GM12865 (cell line): ENCODE measurements at regions not wholly inside any gene's neighbourhood (a gene's known extent, or its start where the extent isn't known, plus 50 kb on each side); places are given as distances from the start of the nearest gene placed in this dataset.

Experiments used
- DNase-seq: peaks from one replicate; pipeline ENCODE4 v3.0.0; 2010; ENCODE audit warnings: low read depth
- H3K4me3 ChIP-seq: 2 replicates; pipeline ENCODE4 v1.5.1; 2011; ENCODE audit warnings: mild to moderate bottlenecking, low read depth, low read length, control low read depth
- CTCF ChIP-seq: IDR thresholded peaks from 2 replicates; pipeline ENCODE4 v1.5.1; 2011; ENCODE audit warnings: low read length, control low read depth, low read depth, inconsistent platforms; ENCODE audit not compliant: insufficient read depth; ENCODE audit errors: missing control alignments

- H3K4me3 ChIP-seq, result no peak overlapping the region
- no peak for TF ChIP-seq CTCF
- DNase-seq, result no peak
Measured at GRCh38 chr15:72859017-72859756, 75.6 kb upstream of the ADPGK start.

GRCh38 chr15:72858205-72858604, 74.6 kb upstream of the ADPGK start:
- no peak for DNase-seq

GRCh38 chr15:72857331-72858063, 73.9 kb upstream of the ADPGK start:
- DNase-seq, result no peak
- no peak overlapping the region for H3K4me3 ChIP-seq
- TF ChIP-seq CTCF, result no peak

More at GRCh38 chr15:72858205-72858604, 74.6 kb upstream of the ADPGK start:
- no peak for TF ChIP-seq CTCF
- no peak overlapping the region for H3K4me3 ChIP-seq

GRCh38 chr15:72856549-72857040, 73.0 kb upstream of the ADPGK start:
- no peak for TF ChIP-seq CTCF
- no peak overlapping the region for H3K4me3 ChIP-seq
- no peak for DNase-seq

GRCh38 chr15:72855791-72856190, 72.2 kb upstream of the ADPGK start:
- TF ChIP-seq CTCF, result no peak
- no peak for DNase-seq
- H3K4me3 ChIP-seq, result no peak overlapping the region

- no peak for TF ChIP-seq CTCF
- H3K4me3 ChIP-seq, result no peak overlapping the region
- no peak for DNase-seq
Measured at GRCh38 chr15:72852273-72852672, 68.7 kb upstream of the ADPGK start.
